Activated T-helper 2 cell treated with anti-CD3 and anti-CD28 coated beads, Interferon-gamma antibody, Interleukin-2, Interleukin-4, amounts not matched to agents 10 μg/mL and 5 μg/mL and 100 μg/mL, durations not matched to agents 14 hours and 24 hours and 36 hours (primary cell): ENCODE measurements at regions not wholly inside any gene's neighbourhood (a gene's known extent, or its start where the extent isn't known, plus 50 kb on each side); places are given as distances from the start of the nearest gene placed in this dataset.
"Not testable (repeated sequence)": the region's sequence is repeated elsewhere in the genome, so short reads cannot be mapped to it uniquely, and the experiment has no call there.

ENCODE experiments used
- DNase-seq: peaks from one replicate; pipeline ENCODE4 v3.0.0; 2021; ENCODE audit warnings: low spot score
- H3K27ac Mint-ChIP-seq: one replicate; pipeline ENCODE4 v1.8.0; 2021; ENCODE audit warnings: mixed read lengths
- H3K27me3 Mint-ChIP-seq: one replicate; pipeline ENCODE4 v1.8.0; 2021; ENCODE audit warnings: low read depth, mixed read lengths
- H3K36me3 Mint-ChIP-seq: one replicate; pipeline ENCODE4 v1.8.0; 2021; ENCODE audit warnings: low read depth, mixed read lengths
- H3K4me1 Mint-ChIP-seq: one replicate; pipeline ENCODE4 v1.8.0; 2021; ENCODE audit warnings: low read depth, mixed read lengths
- H3K4me3 Mint-ChIP-seq: one replicate; pipeline ENCODE4 v1.8.0; 2021; ENCODE audit warnings: low read depth, mild to moderate bottlenecking, moderate library complexity, mixed read lengths
- H3K9me3 Mint-ChIP-seq: one replicate; pipeline ENCODE4 v1.8.0; 2021; ENCODE audit warnings: mixed read lengths
- intact Hi-C: fragments of 100-400 bp; cut with micrococcal nuclease; formaldehyde crosslinking; loops from one replicate; pipeline ENCODE4 v1.15.1; 2023

- Mint-ChIP-seq H3K27ac (no peak overlapping the region), H3K27me3 (no peaks in the 10 kb centered on the region), H3K36me3 (no peaks in the 10 kb centered on the region), H3K4me1 (no peaks in the 10 kb centered on the region), H3K4me3 (no peak overlapping the region), H3K9me3 (no peaks in the 10 kb centered on the region)
- DNase-seq = no peak
- intact Hi-C loops = no loop called here
Observed at GRCh38 chrX:97897998-97898397, 1014.3 kb downstream of the RPA4 start.

GRCh38 chrX:97898798-97899197 lies 1015.1 kb downstream of the RPA4 start:
- intact Hi-C loops = no loop called here
- no peak for DNase-seq
- H3K4me3 Mint-ChIP-seq = no peak overlapping the region
- H3K36me3 Mint-ChIP-seq = no peaks in the 10 kb centered on the region
- no peaks in the 10 kb centered on the region for H3K9me3 Mint-ChIP-seq
- H3K27me3 Mint-ChIP-seq = no peaks in the 10 kb centered on the region
- H3K27ac Mint-ChIP-seq = no peak overlapping the region
- no peaks in the 10 kb centered on the region for H3K4me1 Mint-ChIP-seq

GRCh38 chrX:97907791-97908190 lies 1024.1 kb downstream of the RPA4 start:
- H3K36me3 Mint-ChIP-seq = no peaks in the 10 kb centered on the region
- DNase-seq = no peak
- H3K4me3 Mint-ChIP-seq = no peak overlapping the region
- no peaks in the 10 kb centered on the region for H3K4me1 Mint-ChIP-seq
- peaks cover 10% of the 10 kb centered on the region for H3K9me3 Mint-ChIP-seq
- intact Hi-C loops = no loop called here
- no peaks in the 10 kb centered on the region for H3K27me3 Mint-ChIP-seq
- H3K27ac Mint-ChIP-seq = no peak overlapping the region

GRCh38 chrX:97909245-97909644 lies 1025.5 kb downstream of the RPA4 start:
- Mint-ChIP-seq H3K4me3 (no peak overlapping the region), H3K27me3 (no peaks in the 10 kb centered on the region), H3K9me3 (peaks cover 10% of the 10 kb centered on the region), H3K36me3 (no peaks in the 10 kb centered on the region), H3K27ac (no peak overlapping the region), H3K4me1 (no peaks in the 10 kb centered on the region)
- DNase-seq = no peak
- intact Hi-C loops = no loop called here

GRCh38 chrX:97915390-97915789 lies 1031.7 kb downstream of the RPA4 start:
- DNase-seq, H3K4me1 Mint-ChIP-seq, H3K36me3 Mint-ChIP-seq, H3K4me3 Mint-ChIP-seq, H3K27me3 Mint-ChIP-seq, H3K27ac Mint-ChIP-seq, intact Hi-C loops: not testable (repeated sequence)
- H3K9me3 Mint-ChIP-seq = peaks cover 10% of the 10 kb centered on the region

GRCh38 chrX:97921223-97921622 lies 1037.5 kb downstream of the RPA4 start:
- H3K27ac Mint-ChIP-seq, H3K36me3 Mint-ChIP-seq, intact Hi-C loops, H3K4me3 Mint-ChIP-seq, H3K4me1 Mint-ChIP-seq, H3K27me3 Mint-ChIP-seq, DNase-seq: not testable (repeated sequence)
- peaks cover 19% of the 10 kb centered on the region for H3K9me3 Mint-ChIP-seq

GRCh38 chrX:97931586-97931985 lies 1047.9 kb downstream of the RPA4 start:
- no peaks in the 10 kb centered on the region for H3K36me3 Mint-ChIP-seq
- no peak overlapping the region for H3K27ac Mint-ChIP-seq
- no peaks in the 10 kb centered on the region for H3K4me1 Mint-ChIP-seq
- no peaks in the 10 kb centered on the region for H3K27me3 Mint-ChIP-seq
- no peak for DNase-seq
- no peak overlapping the region for H3K4me3 Mint-ChIP-seq
- intact Hi-C loops = no loop called here
- H3K9me3 Mint-ChIP-seq = no peaks in the 10 kb centered on the region

- no peak overlapping the region for H3K27ac Mint-ChIP-seq
- intact Hi-C loops = no loop called here
- no peak overlapping the region for H3K4me3 Mint-ChIP-seq
- no peaks in the 10 kb centered on the region for H3K9me3 Mint-ChIP-seq
- H3K36me3 Mint-ChIP-seq = no peaks in the 10 kb centered on the region
- no peak for DNase-seq
- no peaks in the 10 kb centered on the region for H3K27me3 Mint-ChIP-seq
- no peaks in the 10 kb centered on the region for H3K4me1 Mint-ChIP-seq
Observed at GRCh38 chrX:97936296-97936695, 1052.6 kb downstream of the RPA4 start.

- Mint-ChIP-seq H3K27ac (no peak overlapping the region), H3K27me3 (no peaks in the 10 kb centered on the region), H3K36me3 (no peaks in the 10 kb centered on the region), H3K9me3 (no peaks in the 10 kb centered on the region), H3K4me1 (no peaks in the 10 kb centered on the region), H3K4me3 (no peak overlapping the region)
- intact Hi-C loops = no loop called here
- DNase-seq = no peak
Observed at GRCh38 chrX:97938706-97939105, 1055.0 kb downstream of the RPA4 start.

GRCh38 chrX:97968376-97969163 lies 1084.9 kb downstream of the RPA4 start:
- Mint-ChIP-seq H3K36me3 (no peaks in the 10 kb centered on the region), H3K4me3 (no peak overlapping the region), H3K9me3 (no peaks in the 10 kb centered on the region), H3K27ac (no peak overlapping the region), H3K27me3 (no peaks in the 10 kb centered on the region), H3K4me1 (no peaks in the 10 kb centered on the region)
- intact Hi-C loops = no loop called here
- DNase-seq = no peak

GRCh38 chrX:97984641-97985040 lies 1100.9 kb downstream of the RPA4 start:
- Mint-ChIP-seq H3K36me3 (no peaks in the 10 kb centered on the region), H3K27me3 (no peaks in the 10 kb centered on the region), H3K9me3 (peaks cover 8% of the 10 kb centered on the region), H3K4me3 (no peak overlapping the region), H3K27ac (no peak overlapping the region), H3K4me1 (no peaks in the 10 kb centered on the region)
- no peak for DNase-seq
- intact Hi-C loops = no loop called here

GRCh38 chrX:97985096-97985495 lies 1101.4 kb downstream of the RPA4 start:
- Mint-ChIP-seq H3K36me3 (no peaks in the 10 kb centered on the region), H3K4me1 (no peaks in the 10 kb centered on the region), H3K9me3 (peaks cover 10% of the 10 kb centered on the region), H3K27me3 (no peaks in the 10 kb centered on the region), H3K4me3 (no peak overlapping the region), H3K27ac (no peak overlapping the region)
- no peak for DNase-seq
- intact Hi-C loops = no loop called here

- DNase-seq = no peak
- Mint-ChIP-seq H3K27ac (no peak overlapping the region), H3K4me3 (no peak overlapping the region), H3K4me1 (no peaks in the 10 kb centered on the region), H3K36me3 (no peaks in the 10 kb centered on the region), H3K27me3 (no peaks in the 10 kb centered on the region), H3K9me3 (peaks cover 18% of the 10 kb centered on the region)
- intact Hi-C loops = no loop called here
Observed at GRCh38 chrX:97987979-97988378, 1104.3 kb downstream of the RPA4 start.

GRCh38 chrX:97995834-97996233 lies 1112.1 kb downstream of the RPA4 start:
- intact Hi-C loops = no loop called here
- Mint-ChIP-seq H3K9me3 (peaks cover 17% of the 10 kb centered on the region), H3K27ac (no peak overlapping the region), H3K4me3 (no peak overlapping the region), H3K36me3 (no peaks in the 10 kb centered on the region), H3K27me3 (no peaks in the 10 kb centered on the region), H3K4me1 (no peaks in the 10 kb centered on the region)
- DNase-seq = no peak
